Hepatocyte (in vitro differentiated cells): ENCODE measurements at regions not wholly inside any gene's neighbourhood (a gene's known extent, or its start where the extent isn't known, plus 50 kb on each side); places are given as distances from the start of the nearest gene placed in this dataset.

Experiments used
- DNase-seq: peaks from one replicate; pipeline ENCODE4 v3.0.0-alpha.2; 2016; ENCODE audit warnings: low spot score
- H2AFZ ChIP-seq: fragments of 200-600 bp; sonication (generic); 2 replicates; pipeline ENCODE4 v1.6.0; 2016; ENCODE audit warnings: antibody characterized with exemption, mild to moderate bottlenecking
- H3K27ac ChIP-seq: fragments of 200-600 bp; sonication (generic); 2 replicates; pipeline ENCODE4 v1.5.1; 2016; ENCODE audit warnings: mild to moderate bottlenecking
- H3K27me3 ChIP-seq: fragments of 200-600 bp; sonication (generic); 2 replicates; pipeline ENCODE4 v1.6.1; 2016
- H3K36me3 ChIP-seq: fragments of 200-600 bp; sonication (generic); replicated peaks from 2 replicates; pipeline ENCODE4 v1.5.1; 2016; ENCODE audit warnings: low read depth; ENCODE audit not compliant: insufficient read depth
- H3K4me1 ChIP-seq: fragments of 200-600 bp; sonication (generic); 2 replicates; pipeline ENCODE4 v1.5.1; 2016; ENCODE audit warnings: mild to moderate bottlenecking, moderate library complexity; ENCODE audit not compliant: insufficient read depth
- H3K4me2 ChIP-seq: fragments of 200-600 bp; sonication (generic); 2 replicates; pipeline ENCODE4 v1.6.0; 2016
- H3K4me3 ChIP-seq: fragments of 200-600 bp; sonication (generic); 2 replicates; pipeline ENCODE4 v1.5.1; 2016; ENCODE audit warnings: mild to moderate bottlenecking
- H3K79me2 ChIP-seq: fragments of 200-600 bp; sonication (generic); 2 replicates; pipeline ENCODE4 v1.6.0; 2017; ENCODE audit warnings: mild to moderate bottlenecking
- H3K9me2 ChIP-seq: fragments of 200-600 bp; sonication (generic); replicated peaks from 2 replicates; pipeline ENCODE4 v1.6.0; 2017; ENCODE audit warnings: mild to moderate bottlenecking; ENCODE audit not compliant: insufficient read depth
- H3K9me3 ChIP-seq: fragments of 200-600 bp; sonication (generic); 2 replicates; pipeline ENCODE4 v1.5.1; 2016; ENCODE audit warnings: low read depth, mild to moderate bottlenecking
- H4K20me1 ChIP-seq: fragments of 200-600 bp; sonication (generic); 2 replicates; pipeline ENCODE4 v1.6.0; 2016; ENCODE audit warnings: mild to moderate bottlenecking; ENCODE audit not compliant: insufficient read depth, poor library complexity, severe bottlenecking
- CTCF ChIP-seq: fragments of 200-600 bp; sonication (generic); IDR thresholded peaks from 2 replicates; pipeline ENCODE4 v1.5.1; 2016; ENCODE audit warnings: antibody characterized with exemption, mild to moderate bottlenecking; ENCODE audit not compliant: poor library complexity
- EZH2 ChIP-seq: fragments of 200-600 bp; sonication (generic); IDR thresholded peaks from 2 replicates; pipeline ENCODE4 v1.6.1; 2016; ENCODE audit warnings: antibody characterized with exemption, mild to moderate bottlenecking, borderline replicate concordance
- EZH2phosphoT487 ChIP-seq: fragments of 200-600 bp; sonication (generic); IDR thresholded peaks from one replicate; pipeline ENCODE4 v1.6.1; 2018; ENCODE audit warnings: antibody characterized with exemption, mild to moderate bottlenecking, low read depth, moderate library complexity; ENCODE audit not compliant: unreplicated experiment, severe bottlenecking
- WGBS: methylation state at CpG from one replicate; pipeline ENCODE4 v1.1.6; 2016; ENCODE audit warnings: low lambda C conversion rate; ENCODE audit errors: missing lambda C conversion rate; 5-methylcytosine and 5-hydroxymethylcytosine counted together

- Histone ChIP-seq H3K4me1 (peaks cover 25% of the 10 kb centered on the region), H3K79me2 (no peaks in the 10 kb centered on the region), H3K4me2 (peak overlapping the region; percentile 38), H3K4me3 (no peak overlapping the region), H3K9me3 (no peaks in the 10 kb centered on the region), H3K36me3 (no peaks in the 10 kb centered on the region), H4K20me1 (no peaks in the 10 kb centered on the region), H2AFZ (no peak overlapping the region), H3K27ac (peak overlapping the region; percentile 60), H3K27me3 (no peaks in the 10 kb centered on the region), H3K9me2 (no peaks in the 10 kb centered on the region)
- TF ChIP-seq EZH2phosphoT487 (no peak), CTCF (no peak), EZH2 (no peak)
- WGBS = 58% methylated on average over 4 of the region's 4 CpGs
- no peak for DNase-seq
Measured at GRCh38 chr2:67055387-67056304, 341.5 kb upstream of the ETAA1 start.

GRCh38 chr2:67057123-67057522 lies 340.0 kb upstream of the ETAA1 start:
- Histone ChIP-seq H3K27me3 (no peaks in the 10 kb centered on the region), H3K4me3 (no peak overlapping the region), H3K36me3 (no peaks in the 10 kb centered on the region), H4K20me1 (no peaks in the 10 kb centered on the region), H3K9me2 (no peaks in the 10 kb centered on the region), H3K4me2 (no peak overlapping the region), H2AFZ (no peak overlapping the region), H3K27ac (no peak overlapping the region), H3K9me3 (no peaks in the 10 kb centered on the region), H3K79me2 (no peaks in the 10 kb centered on the region), H3K4me1 (peaks cover 25% of the 10 kb centered on the region)
- TF ChIP-seq EZH2 (no peak), EZH2phosphoT487 (no peak), CTCF (no peak)
- DNase-seq = no peak
- 96% methylated on average over 3 of the region's 3 CpGs for WGBS

- no peaks in the 10 kb centered on the region for H3K79me2 ChIP-seq
- peak; percentile 38 for DNase-seq
- H3K27ac ChIP-seq = no peak overlapping the region
- 63% methylated on average over 2 of the region's 2 CpGs for WGBS
- H3K4me3 ChIP-seq = no peak overlapping the region
- no peaks in the 10 kb centered on the region for H3K36me3 ChIP-seq
- H3K4me2 ChIP-seq = peak overlapping the region; percentile 2
- H3K4me1 ChIP-seq = peaks cover 25% of the 10 kb centered on the region
- no peaks in the 10 kb centered on the region for H3K27me3 ChIP-seq
- no peaks in the 10 kb centered on the region for H4K20me1 ChIP-seq
- H3K9me2 ChIP-seq = no peaks in the 10 kb centered on the region
- no peaks in the 10 kb centered on the region for H3K9me3 ChIP-seq
- TF ChIP-seq EZH2 (no peak), CTCF (no peak), EZH2phosphoT487 (no peak)
- no peak overlapping the region for H2AFZ ChIP-seq
Measured at GRCh38 chr2:67057901-67058703, 339.0 kb upstream of the ETAA1 start.
